Mucosa of rectum (tissue), 2 donors: ENCODE measurements at regions not wholly inside any gene's neighbourhood (a gene's known extent, or its start where the extent isn't known, plus 50 kb on each side); places are given as distances from the start of the nearest gene placed in this dataset.

Experiments
- H3K27ac ChIP-seq, 2 donors: one replicate each; pipeline ENCODE4 v1.7.0; 2013; ENCODE audit warnings: inconsistent platforms in 2 of 2, low read depth in 2 of 2, low read length in 2 of 2
- H3K27me3 ChIP-seq, 2 donors: one replicate each; pipeline ENCODE4 v1.7.0; 2013; ENCODE audit warnings: low read length in 2 of 2; ENCODE audit not compliant: control insufficient read depth in 2 of 2, insufficient read depth in 2 of 2
- H3K36me3 ChIP-seq, 2 donors: one replicate each; pipeline ENCODE4 v1.7.0; 2013; ENCODE audit warnings: low read length in 2 of 2; ENCODE audit not compliant: control insufficient read depth in 2 of 2, insufficient read depth in 2 of 2
- H3K4me1 ChIP-seq, 2 donors: one replicate each; pipeline ENCODE4 v1.7.0; 2013; ENCODE audit warnings: low read length in 2 of 2, mild to moderate bottlenecking in 1 of 2; ENCODE audit not compliant: control insufficient read depth in 2 of 2, insufficient read depth in 2 of 2
- H3K4me3 ChIP-seq, 2 donors: one replicate each; pipeline ENCODE4 v1.7.0; 2013; ENCODE audit warnings: low read length in 2 of 2
- H3K9ac ChIP-seq, 2 donors: one replicate each; pipeline ENCODE4 v1.7.0; 2013; ENCODE audit warnings: low read length in 2 of 2, low read depth in 1 of 2, mild to moderate bottlenecking in 1 of 2
- H3K9me3 ChIP-seq, 2 donors: one replicate each; pipeline ENCODE4 v1.7.0; 2013; ENCODE audit warnings: low read length in 2 of 2; ENCODE audit not compliant: control insufficient read depth in 2 of 2
- donor health status: healthy.
- donor health status: Normal muscosa, but diverticular disease.

GRCh38 chr1:229999004-229999670 lies 67.9 kb upstream of the GALNT2 start:
- Histone ChIP-seq H3K27ac (no peak overlapping the region), H3K4me3 (no peak overlapping the region), H3K9ac (no peak overlapping the region), H3K27me3 (no peaks in the 10 kb centered on the region), H3K9me3 (no peaks in the 10 kb centered on the region), H3K36me3 (no peaks in the 10 kb centered on the region), H3K4me1 (peaks cover 3 to 6% of the 10 kb centered on the region in 2 donors)

GRCh38 chr1:230000493-230001184 lies 66.4 kb upstream of the GALNT2 start:
- Histone ChIP-seq H3K36me3 (no peaks in the 10 kb centered on the region), H3K9me3 (no peaks in the 10 kb centered on the region), H3K4me3 (no peak overlapping the region), H3K27ac (no peak overlapping the region), H3K27me3 (no peaks in the 10 kb centered on the region), H3K9ac (no peak overlapping the region), H3K4me1 (peaks cover 3 to 6% of the 10 kb centered on the region in 2 donors)

- H3K4me1 ChIP-seq = peaks cover 3 to 6% of the 10 kb centered on the region in 2 donors
- H3K27me3 ChIP-seq = no peaks in the 10 kb centered on the region
- H3K36me3 ChIP-seq = no peaks in the 10 kb centered on the region
- no peak overlapping the region for H3K9ac ChIP-seq
- H3K9me3 ChIP-seq = no peaks in the 10 kb centered on the region
- H3K4me3 ChIP-seq = no peak overlapping the region
- H3K27ac ChIP-seq = no peak overlapping the region
These were observed 64.8 kb upstream of the GALNT2 start for GRCh38 chr1:230002164-230002803.

GRCh38 chr1:230003409-230003808 lies 63.6 kb upstream of the GALNT2 start:
- H3K27ac ChIP-seq = no peak overlapping the region
- no peak overlapping the region for H3K9ac ChIP-seq
- H3K36me3 ChIP-seq = no peaks in the 10 kb centered on the region
- no peak overlapping the region for H3K4me3 ChIP-seq
- peaks cover 3 to 6% of the 10 kb centered on the region in 2 donors for H3K4me1 ChIP-seq
- H3K27me3 ChIP-seq = no peaks in the 10 kb centered on the region
- H3K9me3 ChIP-seq = no peaks in the 10 kb centered on the region

GRCh38 chr1:230005040-230005439 lies 62.0 kb upstream of the GALNT2 start:
- peaks cover 3 to 6% of the 10 kb centered on the region in 2 donors for H3K4me1 ChIP-seq
- H3K27me3 ChIP-seq = no peaks in the 10 kb centered on the region
- no peaks in the 10 kb centered on the region for H3K36me3 ChIP-seq
- no peak overlapping the region for H3K9ac ChIP-seq
- H3K9me3 ChIP-seq = no peaks in the 10 kb centered on the region
- H3K4me3 ChIP-seq = no peak overlapping the region
- no peak overlapping the region for H3K27ac ChIP-seq

- Histone ChIP-seq H3K27ac (no peak overlapping the region), H3K36me3 (no peaks in the 10 kb centered on the region), H3K9me3 (no peaks in the 10 kb centered on the region), H3K4me3 (no peak overlapping the region), H3K9ac (no peak overlapping the region), H3K4me1 (no peaks in the 10 kb centered on the region), H3K27me3 (peaks cover 0 to 2% of the 10 kb centered on the region in 2 donors)
These were observed 58.3 kb upstream of the GALNT2 start for GRCh38 chr1:230008721-230009120.

- Histone ChIP-seq H3K36me3 (no peaks in the 10 kb centered on the region), H3K4me3 (no peak overlapping the region), H3K9ac (no peak overlapping the region), H3K27me3 (peaks cover 0 to 2% of the 10 kb centered on the region in 2 donors), H3K27ac (no peak overlapping the region), H3K4me1 (no peaks in the 10 kb centered on the region), H3K9me3 (no peaks in the 10 kb centered on the region)
These were observed 57.3 kb upstream of the GALNT2 start for GRCh38 chr1:230009611-230010313.

- Histone ChIP-seq H3K4me1 (no peaks in the 10 kb centered on the region), H3K27me3 (peaks cover 0 to 2% of the 10 kb centered on the region in 2 donors), H3K9ac (no peak overlapping the region), H3K27ac (no peak overlapping the region), H3K9me3 (no peaks in the 10 kb centered on the region), H3K4me3 (no peak overlapping the region), H3K36me3 (no peaks in the 10 kb centered on the region)
These were observed 56.3 kb upstream of the GALNT2 start for GRCh38 chr1:230010603-230011332.

GRCh38 chr1:230011333-230012092 lies 55.5 kb upstream of the GALNT2 start:
- no peak overlapping the region for H3K27ac ChIP-seq

More at GRCh38 chr1:230011333-230012092, 55.5 kb upstream of the GALNT2 start:
- Histone ChIP-seq H3K9ac (no peak overlapping the region), H3K4me3 (no peak overlapping the region), H3K4me1 (no peaks in the 10 kb centered on the region), H3K36me3 (no peaks in the 10 kb centered on the region), H3K27me3 (peaks cover 0 to 2% of the 10 kb centered on the region in 2 donors), H3K9me3 (no peaks in the 10 kb centered on the region)
